Smooth muscle cell (in vitro differentiated cells): ENCODE measurements at regions not wholly inside any gene's neighbourhood (a gene's known extent, or its start where the extent isn't known, plus 50 kb on each side); places are given as distances from the start of the nearest gene placed in this dataset.

Experiments used
- DNase-seq: peaks from one replicate; lab custom pipeline; 2025; ENCODE audit not compliant: unreplicated experiment; lab: John Stamatoyannopoulos, UW
- H2AFZ ChIP-seq: fragments of 200-600 bp; sonication (generic); 2 replicates; pipeline ENCODE4 v1.6.0; 2016; ENCODE audit warnings: antibody characterized with exemption, low read depth, mild to moderate bottlenecking
- H3F3A ChIP-seq: fragments of 200-600 bp; sonication (generic); 2 replicates; pipeline ENCODE4 v1.6.0; 2017; ENCODE audit warnings: antibody characterized with exemption, low read depth
- H3K27ac ChIP-seq: fragments of 200-600 bp; sonication (generic); 2 replicates; pipeline ENCODE4 v1.5.1; 2016; ENCODE audit warnings: low read depth, mild to moderate bottlenecking
- H3K27me3 ChIP-seq: fragments of 200-600 bp; sonication (generic); 2 replicates; pipeline ENCODE4 v1.6.1; 2016; ENCODE audit warnings: low read depth, mild to moderate bottlenecking
- H3K36me3 ChIP-seq: fragments of 200-600 bp; sonication (generic); 2 replicates; pipeline ENCODE4 v1.5.1; 2016; ENCODE audit warnings: low read depth
- H3K4me1 ChIP-seq: fragments of 200-600 bp; sonication (generic); 2 replicates; pipeline ENCODE4 v1.5.1; 2016; ENCODE audit warnings: low read depth
- H3K4me2 ChIP-seq: fragments of 200-600 bp; sonication (generic); 2 replicates; pipeline ENCODE4 v1.6.0; 2016; ENCODE audit warnings: mild to moderate bottlenecking
- H3K4me3 ChIP-seq: fragments of 200-600 bp; sonication (generic); 2 replicates; pipeline ENCODE4 v1.5.1; 2016; ENCODE audit warnings: mild to moderate bottlenecking
- H3K79me2 ChIP-seq: fragments of 200-600 bp; sonication (generic); 2 replicates; pipeline ENCODE4 v1.6.0; 2016; ENCODE audit warnings: low read depth, mild to moderate bottlenecking
- H3K9ac ChIP-seq: fragments of 200-600 bp; sonication (generic); 2 replicates; pipeline ENCODE4 v1.6.0; 2016; ENCODE audit warnings: low read depth
- H3K9me3 ChIP-seq: fragments of 200-600 bp; sonication (generic); replicated peaks from 2 replicates; pipeline ENCODE4 v1.5.1; 2016; ENCODE audit warnings: low read depth
- H4K20me1 ChIP-seq: fragments of 200-600 bp; sonication (generic); 2 replicates; pipeline ENCODE4 v1.6.0; 2016; ENCODE audit warnings: low read depth
- CTCF ChIP-seq: fragments of 200-600 bp; sonication (generic); IDR thresholded peaks from 2 replicates; pipeline ENCODE4 v1.5.1; 2017; ENCODE audit warnings: borderline replicate concordance, mild to moderate bottlenecking, antibody characterized with exemption; ENCODE audit not compliant: insufficient read depth, poor library complexity, severe bottlenecking
- WGBS: methylation state at CpG from one replicate; pipeline ENCODE4 v1.1.7; 2016; ENCODE audit warnings: low lambda C conversion rate; 5-methylcytosine and 5-hydroxymethylcytosine counted together

DNA sequence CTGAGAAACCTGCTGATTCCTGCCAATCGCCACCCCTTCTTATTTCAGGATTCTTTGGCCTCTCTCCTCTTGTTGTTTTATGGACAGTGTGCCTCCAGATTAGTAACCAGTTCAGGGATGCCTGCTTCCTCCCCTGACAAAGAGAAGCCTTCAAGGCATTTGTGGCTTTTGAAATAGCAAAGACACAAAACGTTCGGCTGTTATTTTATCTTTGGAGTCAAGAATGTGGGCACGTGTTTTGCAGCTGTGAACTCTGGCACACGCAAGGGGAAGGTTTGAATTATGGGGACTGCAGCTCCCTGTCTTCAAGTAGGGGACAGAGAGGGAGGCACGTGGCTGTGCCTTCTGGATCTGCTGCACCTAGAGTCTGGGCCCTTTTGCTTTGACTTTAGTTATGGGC is 157.9 kb upstream of the GRB10 start:
- no peak for DNase-seq

DNA sequence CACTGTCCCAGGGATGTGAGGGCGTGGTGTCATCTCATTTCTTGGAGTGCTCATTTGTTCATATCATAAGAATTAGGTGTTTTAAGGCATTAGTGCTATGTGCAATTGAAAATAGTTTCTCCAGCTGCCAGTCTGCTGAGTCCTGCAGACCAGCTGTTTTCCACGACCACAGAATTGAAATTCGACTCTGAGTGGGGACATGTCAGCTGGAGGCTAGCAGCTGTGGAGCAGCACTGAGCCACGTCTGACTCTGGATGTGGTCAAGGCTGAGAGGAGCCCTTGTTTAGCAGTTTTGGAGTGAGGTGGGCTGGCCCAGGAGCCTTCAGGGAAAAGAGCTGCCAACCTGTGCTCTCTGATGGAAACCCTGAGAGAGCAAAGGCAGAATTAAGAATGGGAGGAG is 156.3 kb upstream of the GRB10 start:
- no peaks in the 10 kb centered on the region for H4K20me1 ChIP-seq
- no peaks in the 10 kb centered on the region for H3K79me2 ChIP-seq
- no peak for DNase-seq
- H3K4me1 ChIP-seq = no peaks in the 10 kb centered on the region
- H3K4me3 ChIP-seq = no peak overlapping the region
- WGBS = 39% methylated on average over 4 of the region's 4 CpGs
- TF ChIP-seq CTCF = no peak
- H3K9ac ChIP-seq = no peak overlapping the region
- no peaks in the 10 kb centered on the region for H3K36me3 ChIP-seq
- H3K4me2 ChIP-seq = no peak overlapping the region
- H3K27ac ChIP-seq = no peak overlapping the region
- H2AFZ ChIP-seq = no peak overlapping the region
- H3K9me3 ChIP-seq = no peaks in the 10 kb centered on the region
- H3F3A ChIP-seq = no peaks in the 10 kb centered on the region
- H3K27me3 ChIP-seq = no peaks in the 10 kb centered on the region

More for the DNA sequence above, 157.9 kb upstream of the GRB10 start:
- Histone ChIP-seq H3K79me2 (no peaks in the 10 kb centered on the region), H3K4me2 (no peak overlapping the region), H4K20me1 (no peaks in the 10 kb centered on the region), H3K4me1 (no peaks in the 10 kb centered on the region), H3F3A (no peaks in the 10 kb centered on the region), H3K9ac (no peak overlapping the region), H3K9me3 (no peaks in the 10 kb centered on the region), H2AFZ (no peak overlapping the region), H3K36me3 (no peaks in the 10 kb centered on the region), H3K27ac (no peak overlapping the region), H3K27me3 (no peaks in the 10 kb centered on the region), H3K4me3 (no peak overlapping the region)
- TF ChIP-seq CTCF = no peak
- 51% methylated on average over 6 of the region's 6 CpGs for WGBS

GRCh38 chr7:50937727-50938126 is 155.0 kb upstream of the GRB10 start:
- H3K79me2 ChIP-seq = no peaks in the 10 kb centered on the region
- H3K27me3 ChIP-seq = no peaks in the 10 kb centered on the region
- no peaks in the 10 kb centered on the region for H4K20me1 ChIP-seq
- no peak overlapping the region for H2AFZ ChIP-seq
- no peak overlapping the region for H3K4me3 ChIP-seq
- no peaks in the 10 kb centered on the region for H3K4me1 ChIP-seq
- 69% methylated on average over 2 of the region's 2 CpGs for WGBS
- H3F3A ChIP-seq = no peaks in the 10 kb centered on the region
- H3K36me3 ChIP-seq = no peaks in the 10 kb centered on the region
- H3K27ac ChIP-seq = no peak overlapping the region
- TF ChIP-seq CTCF = no peak
- H3K9ac ChIP-seq = no peak overlapping the region
- no peak for DNase-seq
- H3K4me2 ChIP-seq = no peak overlapping the region
- H3K9me3 ChIP-seq = no peaks in the 10 kb centered on the region

DNA sequence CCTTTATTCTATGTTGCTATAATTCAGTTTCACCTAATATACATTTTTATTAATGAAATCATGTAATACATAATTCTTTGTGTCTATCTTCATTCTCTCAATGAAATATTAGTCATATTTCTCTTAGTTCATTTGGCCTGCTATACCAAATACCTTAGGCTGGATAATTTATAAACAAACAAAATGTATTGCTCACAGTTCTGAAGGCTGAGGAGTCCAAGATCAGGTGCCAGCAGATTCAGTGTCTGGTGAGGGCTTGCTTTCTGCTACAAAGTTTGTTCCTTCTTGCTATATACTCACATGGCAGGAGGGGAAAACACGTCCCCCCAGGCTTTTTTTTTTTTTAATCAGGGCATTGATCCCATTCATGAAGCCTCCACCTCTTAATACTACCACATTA is 143.4 kb upstream of the GRB10 start:
- no peaks in the 10 kb centered on the region for H3K36me3 ChIP-seq
- H3K79me2 ChIP-seq = no peaks in the 10 kb centered on the region
- H2AFZ ChIP-seq = no peak overlapping the region
- no peak overlapping the region for H3K4me2 ChIP-seq
- no peaks in the 10 kb centered on the region for H3K27me3 ChIP-seq
- H3K9ac ChIP-seq = no peak overlapping the region
- no peak for DNase-seq
- no peaks in the 10 kb centered on the region for H4K20me1 ChIP-seq
- H3K4me3 ChIP-seq = no peak overlapping the region
- no peak for TF ChIP-seq CTCF
- no peaks in the 10 kb centered on the region for H3K9me3 ChIP-seq
- no peaks in the 10 kb centered on the region for H3K4me1 ChIP-seq
- H3K27ac ChIP-seq = no peak overlapping the region
- WGBS = 65% methylated on average over 1 of the region's 1 CpG
- no peaks in the 10 kb centered on the region for H3F3A ChIP-seq
